ENCODE measurements at regions not wholly inside any gene's neighbourhood (a gene's known extent, or its start where the extent isn't known, plus 50 kb on each side); places are given as distances from the start of the nearest gene placed in this dataset.

DNA sequence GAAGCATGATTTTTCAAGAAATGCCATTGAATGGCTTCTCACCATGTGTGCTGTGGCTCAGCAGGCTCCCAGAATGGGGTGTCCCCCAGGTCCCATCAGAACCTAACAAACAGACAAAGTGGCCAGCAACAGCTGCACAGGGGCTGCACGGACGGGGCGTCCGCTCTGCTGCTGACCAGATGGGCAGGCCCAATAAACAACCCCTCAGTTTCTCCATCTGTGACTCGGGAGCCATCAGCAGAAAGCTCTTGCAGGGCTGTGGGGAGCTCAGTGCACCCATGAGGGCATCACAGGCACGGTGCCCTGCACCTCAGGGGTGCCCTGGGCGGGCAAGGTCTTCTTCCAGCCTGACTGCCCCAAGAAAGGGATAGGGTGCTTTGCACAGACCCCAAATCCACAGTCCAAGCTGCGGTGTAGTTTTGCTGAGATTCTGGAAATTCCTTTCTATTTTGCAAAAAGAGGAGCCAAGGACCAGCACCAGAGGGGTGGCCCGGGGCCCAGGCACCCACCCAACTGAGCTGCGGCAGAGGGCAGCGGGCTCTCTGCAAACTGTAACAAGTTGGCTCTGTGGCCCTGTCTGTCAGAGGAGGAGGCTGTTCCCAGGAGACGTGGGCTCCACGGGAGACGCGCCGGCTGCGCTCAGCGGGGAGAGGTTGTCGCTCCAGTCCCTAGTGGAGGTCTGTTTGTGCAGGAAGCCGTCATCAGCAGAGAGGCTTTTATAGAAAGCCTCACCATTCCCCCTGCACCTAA, 138.7 kb upstream of the PPP1R26 start:
- Mint-ChIP-seq H3K27ac (ENCODE audit: unreplicated experiment) (no peak overlapping the region), H3K9me3 (ENCODE audit: unreplicated experiment) (no peaks in the 10 kb centered on the region), H3K4me1 (ENCODE audit: low read depth, unreplicated experiment) (no peaks in the 10 kb centered on the region), H3K27me3 (ENCODE audit: insufficient read depth, unreplicated experiment) (peaks cover 9% of the 10 kb centered on the region), H3K4me3 (ENCODE audit: unreplicated experiment) (no peak overlapping the region), H3K36me3 (ENCODE audit: insufficient read depth, unreplicated experiment) (no peaks in the 10 kb centered on the region)
- POLR2A ChIA-PET: no interaction called here
- CTCF ChIA-PET: no interaction called here
- Histone ChIP-seq H3K27me3 (replicated peaks; ENCODE audit: control insufficient read depth, insufficient read depth, low read length) (peaks cover 2% of the 10 kb centered on the region; the same call in 1 of the 2 replicates), H3K4me3 (ENCODE audit: low read depth, low read length) (no peak overlapping the region), H3K9me3 (no peaks in the 10 kb centered on the region), H3K36me3 (ENCODE audit: control insufficient read depth, insufficient read depth, low read length) (no peaks in the 10 kb centered on the region), H3K4me1 (no peaks in the 10 kb centered on the region)
- no TSS peak for BruUV-seq (replicated peaks)
- intact Hi-C loops (cut with micrococcal nuclease; ENCODE audit: unreplicated experiment): loop anchor here (10.0 kb wide), 2 partner anchors 64 to 96 kb away; no protein-coding TSS in a partner anchor
- no peak for TF ChIP-seq CTCF (IDR thresholded peaks at IDR 0.05; ENCODE audit: insufficient read depth in 1 of 2, low read depth in 1 of 2, low read length in 1 of 2, severe bottlenecking in 1 of 2, unreplicated experiment in 1 of 2)
- DNase-seq: no peak

- Mint-ChIP-seq H3K27me3 (ENCODE audit: insufficient read depth, unreplicated experiment) (peaks cover 9% of the 10 kb centered on the region), H3K9me3 (ENCODE audit: unreplicated experiment) (no peaks in the 10 kb centered on the region), H3K4me1 (ENCODE audit: low read depth, unreplicated experiment) (no peaks in the 10 kb centered on the region), H3K36me3 (ENCODE audit: insufficient read depth, unreplicated experiment) (no peaks in the 10 kb centered on the region), H3K27ac (ENCODE audit: unreplicated experiment) (no peak overlapping the region), H3K4me3 (ENCODE audit: unreplicated experiment) (no peak overlapping the region)
- TF ChIP-seq CTCF (IDR thresholded peaks at IDR 0.05; ENCODE audit: insufficient read depth in 1 of 2, low read depth in 1 of 2, low read length in 1 of 2, severe bottlenecking in 1 of 2, unreplicated experiment in 1 of 2): no peak
- no TSS peak for BruUV-seq (replicated peaks)
- ChIA-PET CTCF (no interaction called here), POLR2A (no interaction called here)
- Histone ChIP-seq H3K4me3 (ENCODE audit: low read depth, low read length) (no peak overlapping the region), H3K4me1 (no peaks in the 10 kb centered on the region), H3K27me3 (replicated peaks; ENCODE audit: control insufficient read depth, insufficient read depth, low read length) (peaks cover 2% of the 10 kb centered on the region; the same call in 1 of the 2 replicates), H3K36me3 (ENCODE audit: control insufficient read depth, insufficient read depth, low read length) (no peaks in the 10 kb centered on the region), H3K9me3 (no peaks in the 10 kb centered on the region)
- intact Hi-C loops (cut with micrococcal nuclease; ENCODE audit: unreplicated experiment): loop anchor here (10.0 kb wide), 2 partner anchors 63 to 97 kb away; no protein-coding TSS in a partner anchor
- no peak for DNase-seq
Observed at GRCh38 chr9:135341612-135342169, 137.9 kb upstream of the PPP1R26 start.

DNA sequence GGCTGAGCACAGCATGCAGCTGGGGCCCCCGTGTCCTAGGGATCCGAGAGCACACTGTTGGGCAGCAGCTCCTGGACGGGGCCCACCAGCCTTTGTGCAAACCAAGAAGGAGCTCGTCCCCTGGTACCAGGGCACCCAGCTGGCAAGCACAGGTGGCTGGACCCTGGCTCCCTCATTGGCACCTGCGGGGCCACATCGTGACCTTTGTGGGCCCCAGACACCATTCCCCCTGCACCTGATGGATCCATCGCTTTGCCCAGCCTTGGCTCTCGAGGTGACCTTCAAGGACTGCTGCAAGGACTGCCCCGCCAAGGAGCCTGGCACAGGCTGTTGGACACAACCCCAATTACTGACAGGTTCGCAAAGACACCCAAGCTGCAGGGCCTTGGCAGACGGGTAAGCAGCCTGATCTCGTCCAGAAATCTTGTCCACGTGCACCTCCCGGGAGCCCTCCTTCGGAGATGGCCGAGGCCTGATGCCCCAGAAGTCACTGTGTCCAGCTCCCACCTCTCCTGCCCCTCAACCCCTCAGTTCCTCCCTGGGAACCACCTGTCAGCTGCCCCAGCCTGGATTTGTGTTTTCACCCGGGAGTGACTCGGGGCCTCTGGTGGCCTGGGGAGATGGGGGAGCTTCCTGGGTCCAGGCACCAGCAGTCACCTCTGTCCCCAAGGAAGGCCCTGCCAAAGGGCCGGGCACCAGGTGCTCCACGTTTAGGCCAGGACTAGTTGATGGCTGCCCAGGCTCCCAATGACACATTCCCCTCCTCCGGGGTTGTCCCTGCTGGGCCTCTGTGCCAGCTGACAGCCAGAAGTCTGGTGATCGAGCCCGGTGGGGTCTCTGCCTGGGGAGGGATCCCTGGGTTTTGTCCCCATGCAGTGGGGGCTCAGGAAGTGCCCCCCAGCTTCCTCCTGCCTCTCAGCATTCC, 137.1 kb upstream of the PPP1R26 start:
- Histone ChIP-seq H3K36me3 (ENCODE audit: control insufficient read depth, insufficient read depth, low read length) (no peaks in the 10 kb centered on the region), H3K4me3 (ENCODE audit: low read depth, low read length) (no peak overlapping the region), H3K27me3 (replicated peaks; ENCODE audit: control insufficient read depth, insufficient read depth, low read length) (peaks cover 2% of the 10 kb centered on the region; the same call in 1 of the 2 replicates), H3K9me3 (no peaks in the 10 kb centered on the region), H3K4me1 (no peaks in the 10 kb centered on the region)
- no peak for TF ChIP-seq CTCF (IDR thresholded peaks at IDR 0.05; ENCODE audit: insufficient read depth in 1 of 2, low read depth in 1 of 2, low read length in 1 of 2, severe bottlenecking in 1 of 2, unreplicated experiment in 1 of 2)
- intact Hi-C loops (cut with micrococcal nuclease; ENCODE audit: unreplicated experiment): loop anchor here (10.0 kb wide), 2 partner anchors 62 to 98 kb away; no protein-coding TSS in a partner anchor
- Mint-ChIP-seq H3K36me3 (ENCODE audit: insufficient read depth, unreplicated experiment) (no peaks in the 10 kb centered on the region), H3K27me3 (ENCODE audit: insufficient read depth, unreplicated experiment) (peaks cover 14% of the 10 kb centered on the region), H3K4me3 (ENCODE audit: unreplicated experiment) (no peak overlapping the region), H3K9me3 (ENCODE audit: unreplicated experiment) (no peaks in the 10 kb centered on the region), H3K4me1 (ENCODE audit: low read depth, unreplicated experiment) (no peaks in the 10 kb centered on the region), H3K27ac (ENCODE audit: unreplicated experiment) (no peak overlapping the region)
- CTCF ChIA-PET: no interaction called here
- BruUV-seq (replicated peaks): no TSS peak
- POLR2A ChIA-PET: no interaction called here
- no peak for DNase-seq

Measured in Caco-2 (cell line).